PC-3 (cell line): ENCODE measurements at regions not wholly inside any gene's neighbourhood (a gene's known extent, or its start where the extent isn't known, plus 50 kb on each side); places are given as distances from the start of the nearest gene placed in this dataset.

Source experiments
- CTCF ChIP-seq: fragments of 300-600 bp; sonication (generic); conservative IDR thresholded peaks from 2 replicates; pipeline ENCODE4 v1.5.1; 2017; ENCODE audit warnings: antibody characterized with exemption, low read depth, mild to moderate bottlenecking, low read length
- EZH2phosphoT487 ChIP-seq: fragments of 300-600 bp; sonication (generic); IDR thresholded peaks from 2 replicates; pipeline ENCODE4 v1.6.1; 2018; ENCODE audit warnings: mild to moderate bottlenecking, antibody characterized with exemption, low read length, borderline replicate concordance

GRCh38 chr10:85177767-85178166 is 849.4 kb downstream of the CCSER2 start:
- TF ChIP-seq CTCF (no peak), EZH2phosphoT487 (no peak)
